ENCODE measurements at regions not wholly inside any gene's neighbourhood (a gene's known extent, or its start where the extent isn't known, plus 50 kb on each side); places are given as distances from the start of the nearest gene placed in this dataset.

GRCh38 chr3:59131016-59131766 is 81.4 kb upstream of the CFAP20DC start:
- DNase-seq (ENCODE audit: low spot score): no peak

GRCh38 chr3:59128685-59129084 is 78.9 kb upstream of the CFAP20DC start:
- DNase-seq (ENCODE audit: low spot score): peak; percentile 52

GRCh38 chr3:59127071-59127470 is 77.2 kb upstream of the CFAP20DC start:
- no peak for DNase-seq (ENCODE audit: low spot score)

GRCh38 chr3:59126446-59126845 is 76.6 kb upstream of the CFAP20DC start:
- DNase-seq (ENCODE audit: low spot score): no peak

- DNase-seq (ENCODE audit: low spot score): no peak
These were observed 71.7 kb upstream of the CFAP20DC start for GRCh38 chr3:59121346-59122144.

- DNase-seq (ENCODE audit: low spot score): no peak
These were observed 69.1 kb upstream of the CFAP20DC start for GRCh38 chr3:59118928-59119327.

GRCh38 chr3:59117396-59117795 is 67.6 kb upstream of the CFAP20DC start:
- DNase-seq (ENCODE audit: low spot score): no peak

- DNase-seq (ENCODE audit: low spot score): no peak
These were observed 66.4 kb upstream of the CFAP20DC start for GRCh38 chr3:59116233-59116537.

GRCh38 chr3:59115364-59116232 is 65.8 kb upstream of the CFAP20DC start:
- no peak for DNase-seq (ENCODE audit: low spot score)

- no peak for DNase-seq (ENCODE audit: low spot score)
These were observed 58.3 kb upstream of the CFAP20DC start for GRCh38 chr3:59107856-59108815.

GRCh38 chr3:59106085-59106648 is 56.3 kb upstream of the CFAP20DC start:
- no peak for DNase-seq (ENCODE audit: low spot score)

GRCh38 chr3:59103552-59103951 is 53.7 kb upstream of the CFAP20DC start:
- DNase-seq (ENCODE audit: low spot score): no peak

GRCh38 chr3:59101231-59101736 is 51.5 kb upstream of the CFAP20DC start:
- DNase-seq (ENCODE audit: low spot score): no peak

Data from ecto neural progenitor cell (in vitro differentiated cells).